ENCODE measurements at regions not wholly inside any gene's neighbourhood (a gene's known extent, or its start where the extent isn't known, plus 50 kb on each side); places are given as distances from the start of the nearest gene placed in this dataset.

DNA sequence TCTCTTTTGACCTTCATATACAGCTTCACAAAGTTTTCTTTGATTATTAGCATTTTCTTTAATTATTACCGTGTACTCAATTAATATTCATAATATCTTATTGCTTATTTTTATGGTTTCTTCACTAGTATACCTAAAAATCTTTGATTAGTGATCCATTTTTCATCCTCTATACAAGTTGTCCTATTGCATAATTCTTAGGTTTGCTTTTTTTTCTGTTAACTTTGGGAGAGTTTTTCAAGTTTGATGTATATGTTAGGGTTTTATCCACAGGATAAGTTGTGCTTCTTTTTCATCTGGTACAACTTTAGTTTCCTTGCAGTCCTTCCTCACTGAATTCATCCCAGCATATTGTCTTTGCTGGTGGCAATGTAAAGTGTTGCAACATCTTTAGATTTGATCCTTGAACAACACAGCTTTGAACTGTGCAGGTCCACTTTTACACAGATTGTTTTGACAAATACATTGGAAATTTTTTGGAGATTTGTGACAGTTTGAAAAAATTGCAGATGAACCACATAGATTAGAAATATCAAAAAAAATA, 88.6 kb upstream of the NAV3 start:
- no peak overlapping the region for H3K4me2 ChIP-seq
- no peak overlapping the region for H3K4me3 ChIP-seq (ENCODE audit: low read depth in 2 of 2, low read length in 1 of 2)
- no peaks in the 10 kb centered on the region for H3K4me1 ChIP-seq (ENCODE audit: control insufficient read depth in 1 of 2, insufficient read depth in 2 of 2, low read depth in 1 of 2, low read length in 1 of 2)
- 56% methylated on average over 1 of the region's 1 CpG for WGBS (ENCODE audit: low lambda C conversion rate)
- no peaks in the 10 kb centered on the region for H3K36me3 ChIP-seq (replicated peaks in 1 of 2; ENCODE audit: control insufficient read depth in 1 of 2, insufficient read depth in 2 of 2, low read length in 1 of 2)
- H2AFZ ChIP-seq (ENCODE audit: low read depth): no peak overlapping the region
- POLR2A ChIA-PET: no interaction called here
- no peaks in the 10 kb centered on the region for H3K79me2 ChIP-seq (ENCODE audit: insufficient read depth)
- TF ChIP-seq RAD21 (IDR thresholded peaks at IDR 0.05; ENCODE audit: low read length): no peak
- no peak for TF ChIP-seq CTCF (IDR thresholded peaks at IDR 0.05)
- TF ChIP-seq FOXM1 (IDR thresholded peaks at IDR 0.05; ENCODE audit: low read depth): no peak
- TF ChIP-seq SMC3 (IDR thresholded peaks at IDR 0.05; ENCODE audit: low read depth, low read length): no peak
- TF ChIP-seq, protein P1, sequence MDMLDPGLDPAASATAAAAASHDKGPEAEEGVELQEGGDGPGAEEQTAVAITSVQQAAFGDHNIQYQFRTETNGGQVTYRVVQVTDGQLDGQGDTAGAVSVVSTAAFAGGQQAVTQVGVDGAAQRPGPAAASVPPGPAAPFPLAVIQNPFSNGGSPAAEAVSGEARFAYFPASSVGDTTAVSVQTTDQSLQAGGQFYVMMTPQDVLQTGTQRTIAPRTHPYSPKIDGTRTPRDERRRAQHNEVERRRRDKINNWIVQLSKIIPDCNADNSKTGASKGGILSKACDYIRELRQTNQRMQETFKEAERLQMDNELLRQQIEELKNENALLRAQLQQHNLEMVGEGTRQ (IDR thresholded peaks at IDR 0.05; ENCODE audit: borderline replicate concordance, low read depth, low read length): no peak
- no peak for TF ChIP-seq GATA2 (CRISPR knock-in tag; IDR thresholded peaks at IDR 0.05)
- no peak for TF ChIP-seq YY1 (IDR thresholded peaks at IDR 0.05; ENCODE audit: low read depth)
- no peaks in the 10 kb centered on the region for H4K20me1 ChIP-seq (ENCODE audit: insufficient read depth)
- CTCF ChIA-PET: no interaction called here
- H3K27me3 ChIP-seq (ENCODE audit: insufficient read depth): no peaks in the 10 kb centered on the region
- no peak overlapping the region for H3K9ac ChIP-seq
- no peak for DNase-seq
- no peaks in the 10 kb centered on the region for H3K9me2 ChIP-seq
- H3K9me3 ChIP-seq: no peaks in the 10 kb centered on the region
- no peak overlapping the region for H3K27ac ChIP-seq (ENCODE audit: low read depth in 2 of 2, low read length in 1 of 2)
- no peaks in the 10 kb centered on the region for H3F3A ChIP-seq (replicated peaks; ENCODE audit: insufficient read depth)

- H3K27ac ChIP-seq (ENCODE audit: low read depth in 2 of 2, low read length in 1 of 2): no peak overlapping the region
- CTCF ChIA-PET: no interaction called here
- no peak overlapping the region for H3K4me3 ChIP-seq (ENCODE audit: low read depth in 2 of 2, low read length in 1 of 2)
- POLR2A ChIA-PET: no interaction called here
- H3K9me2 ChIP-seq: no peaks in the 10 kb centered on the region
- H3K36me3 ChIP-seq (replicated peaks in 1 of 2; ENCODE audit: control insufficient read depth in 1 of 2, insufficient read depth in 2 of 2, low read length in 1 of 2): no peaks in the 10 kb centered on the region
- H3K4me2 ChIP-seq: no peak overlapping the region
- no peaks in the 10 kb centered on the region for H3K27me3 ChIP-seq (ENCODE audit: insufficient read depth)
- 58% methylated on average over 6 of the region's 6 CpGs for WGBS (ENCODE audit: low lambda C conversion rate)
- H3K9me3 ChIP-seq: no peaks in the 10 kb centered on the region
- no peaks in the 10 kb centered on the region for H3K79me2 ChIP-seq (ENCODE audit: insufficient read depth)
- no peaks in the 10 kb centered on the region for H4K20me1 ChIP-seq (ENCODE audit: insufficient read depth)
- no peaks in the 10 kb centered on the region for H3F3A ChIP-seq (replicated peaks; ENCODE audit: insufficient read depth)
- no peaks in the 10 kb centered on the region; a peak in 1 of 4 replicates for H3K4me1 ChIP-seq (ENCODE audit: control insufficient read depth in 1 of 2, insufficient read depth in 2 of 2, low read depth in 1 of 2, low read length in 1 of 2)
- no peak overlapping the region for H3K9ac ChIP-seq
- H2AFZ ChIP-seq (ENCODE audit: low read depth): no peak overlapping the region
- DNase-seq: no peak
- TF ChIP-seq CTCF (IDR thresholded peaks at IDR 0.05) (0 out of 2 replicates have a peak, but pooled peaks have one; percentile 10), MAX (IDR thresholded peaks at IDR 0.05; ENCODE audit: low read depth) (no peak)
These were observed 94.3 kb upstream of the NAV3 start for GRCh38 chr12:77736219-77736965.
